ENCODE measurements at regions not wholly inside any gene's neighbourhood (a gene's known extent, or its start where the extent isn't known, plus 50 kb on each side); places are given as distances from the start of the nearest gene placed in this dataset.

GRCh38 chr20:57073402-57073801 lies 193.0 kb downstream of the BMP7 start:
- Mint-ChIP-seq H3K4me1 (peaks cover 40% of the 10 kb centered on the region), H3K27ac (no peak overlapping the region), H3K9me3 (peaks cover 28% of the 10 kb centered on the region), H3K4me3 (no peak overlapping the region), H3K27me3 (ENCODE audit: low read depth, poor library complexity) (peaks cover 30% of the 10 kb centered on the region), H3K36me3 (ENCODE audit: low read depth) (no peaks in the 10 kb centered on the region)
- TF ChIP-seq, protein P1, sequence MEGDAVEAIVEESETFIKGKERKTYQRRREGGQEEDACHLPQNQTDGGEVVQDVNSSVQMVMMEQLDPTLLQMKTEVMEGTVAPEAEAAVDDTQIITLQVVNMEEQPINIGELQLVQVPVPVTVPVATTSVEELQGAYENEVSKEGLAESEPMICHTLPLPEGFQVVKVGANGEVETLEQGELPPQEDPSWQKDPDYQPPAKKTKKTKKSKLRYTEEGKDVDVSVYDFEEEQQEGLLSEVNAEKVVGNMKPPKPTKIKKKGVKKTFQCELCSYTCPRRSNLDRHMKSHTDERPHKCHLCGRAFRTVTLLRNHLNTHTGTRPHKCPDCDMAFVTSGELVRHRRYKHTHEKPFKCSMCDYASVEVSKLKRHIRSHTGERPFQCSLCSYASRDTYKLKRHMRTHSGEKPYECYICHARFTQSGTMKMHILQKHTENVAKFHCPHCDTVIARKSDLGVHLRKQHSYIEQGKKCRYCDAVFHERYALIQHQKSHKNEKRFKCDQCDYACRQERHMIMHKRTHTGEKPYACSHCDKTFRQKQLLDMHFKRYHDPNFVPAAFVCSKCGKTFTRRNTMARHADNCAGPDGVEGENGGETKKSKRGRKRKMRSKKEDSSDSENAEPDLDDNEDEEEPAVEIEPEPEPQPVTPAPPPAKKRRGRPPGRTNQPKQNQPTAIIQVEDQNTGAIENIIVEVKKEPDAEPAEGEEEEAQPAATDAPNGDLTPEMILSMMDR (IDR thresholded peaks at IDR 0.05): no peak
- no peak for DNase-seq

DNA sequence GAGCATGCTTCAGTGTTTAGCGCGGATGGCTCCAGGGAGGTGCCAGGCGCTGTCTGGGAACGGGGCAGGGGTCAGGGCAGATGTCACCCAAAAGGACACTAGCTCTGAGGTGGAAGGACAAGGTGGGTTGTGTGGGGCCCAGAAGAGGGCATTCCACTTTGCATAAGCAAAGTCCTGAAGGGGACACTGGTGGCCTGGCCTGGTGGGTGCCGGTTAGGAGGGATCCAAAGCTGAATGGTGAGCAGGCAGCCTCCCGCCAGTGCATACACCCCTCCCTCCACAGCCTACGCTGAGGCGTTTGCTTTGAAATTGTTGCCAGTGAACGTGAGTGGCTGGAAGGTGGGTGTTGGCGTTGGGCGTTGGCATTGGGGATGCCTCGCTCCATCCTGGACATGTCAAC lies 192.1 kb downstream of the BMP7 start:
- peaks cover 35% of the 10 kb centered on the region for H3K27me3 Mint-ChIP-seq (ENCODE audit: low read depth, poor library complexity)
- H3K4me3 Mint-ChIP-seq: no peak overlapping the region
- TF ChIP-seq, protein P1 (IDR thresholded peaks at IDR 0.05): no peak
- peaks cover 37% of the 10 kb centered on the region for H3K4me1 Mint-ChIP-seq
- H3K27ac Mint-ChIP-seq: no peak overlapping the region
- no peak for DNase-seq
- H3K9me3 Mint-ChIP-seq: peaks cover 38% of the 10 kb centered on the region
- H3K36me3 Mint-ChIP-seq (ENCODE audit: low read depth): no peaks in the 10 kb centered on the region

- Mint-ChIP-seq H3K27ac (no peak overlapping the region), H3K36me3 (ENCODE audit: low read depth) (no peaks in the 10 kb centered on the region), H3K9me3 (peaks cover 44% of the 10 kb centered on the region), H3K27me3 (ENCODE audit: low read depth, poor library complexity) (peaks cover 40% of the 10 kb centered on the region), H3K4me1 (peaks cover 29% of the 10 kb centered on the region), H3K4me3 (no peak overlapping the region)
- TF ChIP-seq, protein P1 (IDR thresholded peaks at IDR 0.05): no peak
- no peak for DNase-seq
Observed at GRCh38 chr20:57075181-57075580, 191.3 kb downstream of the BMP7 start.

DNA sequence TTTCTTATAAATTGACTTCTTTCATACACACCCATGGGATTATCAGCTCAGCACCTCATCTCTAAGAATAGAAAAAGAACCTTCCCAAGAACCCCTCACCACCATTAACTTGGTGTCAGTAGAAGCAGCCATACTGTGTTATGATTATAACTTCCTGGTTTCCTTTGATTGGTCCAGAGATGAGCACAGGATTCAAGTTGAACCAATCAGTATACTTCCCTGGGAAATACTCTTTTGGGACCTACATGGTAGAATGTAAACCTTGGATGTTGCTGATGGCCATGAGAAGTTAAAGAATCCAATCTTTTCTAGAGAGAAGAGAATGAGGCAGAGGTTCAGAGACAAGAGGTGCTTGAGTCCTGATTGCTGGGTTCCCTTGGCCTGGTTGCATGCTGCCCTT lies 190.8 kb downstream of the BMP7 start:
- H3K36me3 Mint-ChIP-seq (ENCODE audit: low read depth): no peaks in the 10 kb centered on the region
- H3K4me1 Mint-ChIP-seq: peaks cover 25% of the 10 kb centered on the region
- no peak for DNase-seq
- H3K9me3 Mint-ChIP-seq: peaks cover 44% of the 10 kb centered on the region
- H3K27ac Mint-ChIP-seq: no peak overlapping the region
- peaks cover 44% of the 10 kb centered on the region for H3K27me3 Mint-ChIP-seq (ENCODE audit: low read depth, poor library complexity)
- TF ChIP-seq, protein P1 (IDR thresholded peaks at IDR 0.05): no peak
- no peak overlapping the region for H3K4me3 Mint-ChIP-seq

- TF ChIP-seq, protein P1 (IDR thresholded peaks at IDR 0.05): no peak
- Mint-ChIP-seq H3K36me3 (ENCODE audit: low read depth) (no peaks in the 10 kb centered on the region), H3K4me1 (peaks cover 19% of the 10 kb centered on the region), H3K27me3 (ENCODE audit: low read depth, poor library complexity) (peaks cover 48% of the 10 kb centered on the region), H3K27ac (peak overlapping the region; percentile 69), H3K4me3 (no peak overlapping the region), H3K9me3 (peaks cover 44% of the 10 kb centered on the region)
- DNase-seq: no peak
Observed at GRCh38 chr20:57076152-57076652, 190.2 kb downstream of the BMP7 start.

DNA sequence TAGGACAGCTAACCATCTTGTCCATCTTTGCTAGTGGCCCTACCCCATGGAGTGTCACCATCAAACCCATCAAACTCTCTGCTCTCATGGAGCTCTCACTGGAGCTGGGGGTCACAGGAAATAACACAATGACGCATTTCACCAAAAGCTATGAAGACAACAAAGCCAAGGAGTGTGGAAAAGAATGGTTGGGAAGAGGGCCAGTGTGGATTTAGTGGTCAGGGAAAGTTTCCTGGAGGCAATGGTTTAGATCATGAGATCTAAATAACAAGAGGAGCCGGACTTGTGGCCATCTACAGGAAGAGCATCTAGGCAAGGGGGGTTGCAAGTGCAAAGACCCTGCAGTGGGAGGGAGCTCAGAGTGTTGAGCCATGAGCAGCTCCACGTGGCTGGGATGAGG lies 189.5 kb downstream of the BMP7 start:
- no peak overlapping the region for H3K4me3 Mint-ChIP-seq
- H3K9me3 Mint-ChIP-seq: peaks cover 44% of the 10 kb centered on the region
- TF ChIP-seq, protein P1 (IDR thresholded peaks at IDR 0.05): no peak
- no peaks in the 10 kb centered on the region for H3K36me3 Mint-ChIP-seq (ENCODE audit: low read depth)
- DNase-seq: no peak
- H3K4me1 Mint-ChIP-seq: peaks cover 11% of the 10 kb centered on the region
- H3K27ac Mint-ChIP-seq: no peak overlapping the region
- H3K27me3 Mint-ChIP-seq (ENCODE audit: low read depth, poor library complexity): peaks cover 47% of the 10 kb centered on the region

Measured in nephron progenitor cell (in vitro differentiated cells).